HepG2 (cell line): ENCODE measurements at regions not wholly inside any gene's neighbourhood (a gene's known extent, or its start where the extent isn't known, plus 50 kb on each side); places are given as distances from the start of the nearest gene placed in this dataset.

Experiments
- ATAC-seq: fragments of 200-7000 bp; cut with Tn5 transposase; 3 replicates; pipeline ENCODE4 v1.9.1; 2020; ENCODE audit warnings: mild to moderate bottlenecking, moderate library complexity
- BruUV-seq: library from RNA; stranded (reverse); fragments of 400-500 nt; replicated peaks from 2 replicates; lab custom pipeline; 2021; lab: Mats Ljungman, UMichigan
- CTCF ChIA-PET: fragments of 300-600 bp; formaldehyde crosslinking; extraction: SDS; loops from one replicate; lab custom pipeline; 2021; ENCODE audit warnings: low total read pairs, inconsistent platforms, low intra/inter-chr PET ratio; lab: Yijun Ruan, JAX
- POLR2A ChIA-PET: fragments of 350-600 bp; sonication (Branson Sonifier 250); formaldehyde crosslinking; loops from one replicate; lab custom pipeline; 2020; ENCODE audit warnings: antibody characterized with exemption, inconsistent platforms; lab: Yijun Ruan, JAX
- DNase-seq: peaks from one replicate; pipeline ENCODE4 v3.0.0-alpha.2; 2015; ENCODE audit warnings: low spot score
- FAIRE-seq: peaks from 3 replicates; lab custom pipeline; 2011; peaks lifted over from hg19 to GRCh38; lab: Jason Lieb, UNC
- H2AFZ ChIP-seq: one replicate; pipeline ENCODE4 v1.6.1; 2011; ENCODE audit warnings: low read length, inconsistent platforms
- H3K27ac ChIP-seq: fragments of 300-600 bp; 3 replicates; pipeline ENCODE4 v1.8.0; 2011; ENCODE audit warnings: mixed run types, mild to moderate bottlenecking, mixed read lengths, low read length, inconsistent platforms; ENCODE audit not compliant: insufficient read depth; ENCODE audit errors: extremely low read length
- H3K27me3 ChIP-seq, 2 experiments: fragments of 200-600 bp in 1 of 2; 2 replicates in 1 of 2; 3 replicates in 1 of 2; pipeline versions ENCODE4 v1.6.0 to v1.8.0; 2011; ENCODE audit warnings: low read length in 2 of 2, mild to moderate bottlenecking in 2 of 2, moderate library complexity in 2 of 2, inconsistent platforms in 1 of 2; ENCODE audit not compliant: insufficient read depth in 2 of 2, control insufficient read depth in 1 of 2
- H3K36me3 ChIP-seq, 2 experiments: fragments of 200-600 bp in 1 of 2; replicated peaks in 1 of 2; 2 replicates in 1 of 2; 3 replicates in 1 of 2; pipeline versions ENCODE4 v1.5.1 to v1.8.0; 2011; ENCODE audit warnings: low read length in 2 of 2, inconsistent platforms in 1 of 2; ENCODE audit not compliant: insufficient read depth in 2 of 2, control insufficient read depth in 1 of 2
- H3K4me1 ChIP-seq: 2 replicates; pipeline ENCODE4 v1.5.1; 2012; ENCODE audit warnings: low read length, inconsistent platforms; ENCODE audit not compliant: insufficient read depth
- H3K4me2 ChIP-seq: 2 replicates; pipeline ENCODE4 v1.6.0; 2011; ENCODE audit warnings: low read depth, low read length, inconsistent platforms
- H3K4me3 ChIP-seq, 3 experiments: fragments of 200-600 bp in 1 of 3; sonication (generic), shearing (Covaris generic) in 1 of 3; replicated peaks in 1 of 3; 2 replicates each; pipeline ENCODE4 v1.5.1; 2011 to 2016; ENCODE audit warnings: low read length in 3 of 3, inconsistent platforms in 2 of 3, low read depth in 2 of 3, mild to moderate bottlenecking in 2 of 3, control low read depth in 1 of 3, mixed read lengths in 1 of 3; ENCODE audit not compliant: insufficient read depth in 1 of 3
- H3K79me2 ChIP-seq: one replicate; pipeline ENCODE4 v1.6.1; 2011; ENCODE audit warnings: low read length, inconsistent platforms; ENCODE audit not compliant: insufficient read depth
- H3K9ac ChIP-seq: 2 replicates; pipeline ENCODE4 v1.6.0; 2011; ENCODE audit warnings: mild to moderate bottlenecking, low read depth, low read length, inconsistent platforms; ENCODE audit not compliant: insufficient read depth
- H3K9me3 ChIP-seq: 2 replicates; pipeline ENCODE4 v1.5.1; 2012; ENCODE audit warnings: mild to moderate bottlenecking, low read length
- H4K20me1 ChIP-seq: 2 replicates; pipeline ENCODE4 v1.6.0; 2011; ENCODE audit warnings: inconsistent platforms, mild to moderate bottlenecking, low read length, moderate library complexity; ENCODE audit not compliant: insufficient read depth
- ARHGAP35 ChIP-seq: sonication (generic); formaldehyde crosslinking; IDR thresholded peaks from 2 replicates; pipeline ENCODE4 v1.9.0; 2022; ENCODE audit warnings: mild to moderate bottlenecking, inconsistent platforms, moderate library complexity, missing genetic modification reagents, borderline replicate concordance
- ARID3A ChIP-seq: IDR thresholded peaks from 2 replicates; pipeline ENCODE4 v1.6.1; 2012; ENCODE audit warnings: low read depth, low read length, improper control_type of control experiment
- FUBP1 ChIP-seq: sonication (generic); formaldehyde crosslinking; IDR thresholded peaks from 2 replicates; pipeline ENCODE4 v1.5.1; 2020; ENCODE audit warnings: missing genetic modification reagents, mild to moderate bottlenecking, borderline replicate concordance
- HMGA1 ChIP-seq: sonication (generic); formaldehyde crosslinking; conservative IDR thresholded peaks from 2 replicates; pipeline ENCODE4 v1.4.0; 2020; ENCODE audit warnings: missing genetic modification reagents
- MXD4 ChIP-seq: IDR thresholded peaks from 2 replicates; pipeline ENCODE4 v1.6.1; 2016; ENCODE audit warnings: mild to moderate bottlenecking, missing biosample characterization, missing genetic modification reagents
- NR2F6 ChIP-seq, 2 experiments: IDR thresholded peaks; 2 replicates each; pipeline ENCODE4 v1.6.1; 2016; ENCODE audit warnings: antibody characterized with exemption in 1 of 2, mild to moderate bottlenecking in 1 of 2
- TBP ChIP-seq: sonication (generic); formaldehyde crosslinking; IDR thresholded peaks from 2 replicates; pipeline ENCODE4 v1.5.0; 2020; ENCODE audit warnings: missing genetic modification reagents
- ZNF335 ChIP-seq: sonication (generic); formaldehyde crosslinking; IDR thresholded peaks from 2 replicates; pipeline ENCODE4 v1.4.0; 2020; ENCODE audit warnings: missing genetic modification reagents
- WGBS: methylation state at CpG from one replicate; pipeline ENCODE4 v1.1.6; 2017; ENCODE audit warnings: low lambda C conversion rate; 5-methylcytosine and 5-hydroxymethylcytosine counted together
- in situ Hi-C: cut with HindIII; loops from 2 replicates; pipeline ENCODE4 v1.10.0; 2017; ENCODE audit warnings: low pct_unique_long_range_greater_than_20kb; ENCODE audit not compliant: extremely low pct_ligation_motif_present
- intact Hi-C: fragments of 100-400 bp; cut with micrococcal nuclease; formaldehyde crosslinking; loops from one replicate; pipeline ENCODE4 v1.10.0; 2022; ENCODE audit not compliant: unreplicated experiment
- TF ChIP-seq, protein P1 (sequence below): sonication (generic); formaldehyde crosslinking; IDR thresholded peaks from 2 replicates; pipeline ENCODE4 v1.4.0; 2020; ENCODE audit warnings: mild to moderate bottlenecking, missing genetic modification reagents
- TF ChIP-seq, protein P2 (sequence below): sonication (generic); formaldehyde crosslinking; IDR thresholded peaks from 2 replicates; pipeline ENCODE4 v1.4.0; 2020; ENCODE audit warnings: missing genetic modification reagents

GRCh38 chr1:64348270-64348960 is 121.5 kb upstream of the CACHD1 start:
- no peaks in the 10 kb centered on the region; a peak in 1 of 5 replicates for H3K27me3 ChIP-seq
- no peak overlapping the region for H2AFZ ChIP-seq
- H3K4me3 ChIP-seq: no peak overlapping the region
- no peak overlapping the region for H3K4me2 ChIP-seq
- no peak for TF ChIP-seq MXD4 (CRISPR knock-in tag)
- no peak for TF ChIP-seq ARHGAP35 (CRISPR knock-in tag)
- TF ChIP-seq, protein P1, sequence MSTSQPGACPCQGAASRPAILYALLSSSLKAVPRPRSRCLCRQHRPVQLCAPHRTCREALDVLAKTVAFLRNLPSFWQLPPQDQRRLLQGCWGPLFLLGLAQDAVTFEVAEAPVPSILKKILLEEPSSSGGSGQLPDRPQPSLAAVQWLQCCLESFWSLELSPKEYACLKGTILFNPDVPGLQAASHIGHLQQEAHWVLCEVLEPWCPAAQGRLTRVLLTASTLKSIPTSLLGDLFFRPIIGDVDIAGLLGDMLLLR (CRISPR knock-in tag): no peak
- no peak for TF ChIP-seq TBP (CRISPR knock-in tag)
- no peak for TF ChIP-seq HMGA1
- no peak for TF ChIP-seq ZNF335
- no peak for TF ChIP-seq NR2F6 (IDR thresholded peaks at IDR 0.05)
- no peak for TF ChIP-seq NR2F6 (CRISPR knock-in tag; IDR thresholded peaks at IDR 0.05)
- no peak for TF ChIP-seq FUBP1 (CRISPR knock-in tag)
- TF ChIP-seq, protein P2, sequence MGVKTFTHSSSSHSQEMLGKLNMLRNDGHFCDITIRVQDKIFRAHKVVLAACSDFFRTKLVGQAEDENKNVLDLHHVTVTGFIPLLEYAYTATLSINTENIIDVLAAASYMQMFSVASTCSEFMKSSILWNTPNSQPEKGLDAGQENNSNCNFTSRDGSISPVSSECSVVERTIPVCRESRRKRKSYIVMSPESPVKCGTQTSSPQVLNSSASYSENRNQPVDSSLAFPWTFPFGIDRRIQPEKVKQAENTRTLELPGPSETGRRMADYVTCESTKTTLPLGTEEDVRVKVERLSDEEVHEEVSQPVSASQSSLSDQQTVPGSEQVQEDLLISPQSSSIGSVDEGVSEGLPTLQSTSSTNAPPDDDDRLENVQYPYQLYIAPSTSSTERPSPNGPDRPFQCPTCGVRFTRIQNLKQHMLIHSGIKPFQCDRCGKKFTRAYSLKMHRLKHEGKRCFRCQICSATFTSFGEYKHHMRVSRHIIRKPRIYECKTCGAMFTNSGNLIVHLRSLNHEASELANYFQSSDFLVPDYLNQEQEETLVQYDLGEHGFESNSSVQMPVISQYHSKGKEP: no peak
- no peak for TF ChIP-seq ARID3A
- TF ChIP-seq, all 625 proteins: peak for 0
- Histone ChIP-seq H3K9ac (no peak overlapping the region), H3K4me1 (no peaks in the 10 kb centered on the region), H3K36me3 (no peaks in the 10 kb centered on the region), H3K27ac (no peak overlapping the region), H3K9me3 (no peaks in the 10 kb centered on the region), H4K20me1 (no peaks in the 10 kb centered on the region), H3K79me2 (no peaks in the 10 kb centered on the region)
- ATAC-seq (no peak), DNase-seq (no peak), FAIRE-seq (no peak)
- no TSS peak for BruUV-seq
- intact Hi-C loops (no loop called here), in situ Hi-C loops (no loop called here)
- CTCF ChIA-PET: no interaction called here
- POLR2A ChIA-PET: no interaction called here
- WGBS: 36% methylated on average over 4 of the region's 4 CpGs
